ENCODE measurements at regions not wholly inside any gene's neighbourhood (a gene's known extent, or its start where the extent isn't known, plus 50 kb on each side); places are given as distances from the start of the nearest gene placed in this dataset.

GRCh38 chr16:82396509-82396908 lies 226.5 kb upstream of the MPHOSPH6 start:
- no peaks in the 10 kb centered on the region for H3K9me3 ChIP-seq (ENCODE audit: control insufficient read depth, insufficient read depth, low read length)
- dilution Hi-C loops (cut with HindIII; ENCODE audit: low sequenced_read_pairs, unreplicated experiment) (no loop called here), intact Hi-C loops (cut with micrococcal nuclease) (no loop called here), in situ Hi-C loops (cut with MboI; ENCODE audit: low sequenced_read_pairs) (no loop called here)
- ChIA-PET CTCF (no interaction called here), POLR2A (ENCODE audit: unreplicated experiment) (no interaction called here)
- no peaks in the 10 kb centered on the region for H3K36me3 ChIP-seq (ENCODE audit: control insufficient read depth, insufficient read depth, low read length)
- no peak overlapping the region for H4K91ac ChIP-seq (ENCODE audit: insufficient read depth, low read depth, low read length)
- H3K4ac ChIP-seq (ENCODE audit: low read depth, low read length): no peak overlapping the region
- no peaks in the 10 kb centered on the region for H3K79me1 ChIP-seq (ENCODE audit: low read depth in 1 of 2, low read length in 2 of 2)
- H3K23ac ChIP-seq (ENCODE audit: low read depth, low read length): no peak overlapping the region
- H3K4me3 ChIP-seq (ENCODE audit: insufficient read depth, low read depth, low read length): no peak overlapping the region
- no peak overlapping the region for H2AK9ac ChIP-seq (replicated peaks; ENCODE audit: low read depth, low read length, poor library complexity)
- H2BK120ac ChIP-seq (ENCODE audit: low read depth, low read length): no peak overlapping the region
- no peak overlapping the region for H3K14ac ChIP-seq (replicated peaks; ENCODE audit: low read depth, low read length)
- no peaks in the 10 kb centered on the region for H4K20me1 ChIP-seq (ENCODE audit: insufficient read depth, low read length)
- no peak overlapping the region for H2AFZ ChIP-seq (replicated peaks; ENCODE audit: low read length, poor library complexity)
- no peak overlapping the region for H4K8ac ChIP-seq (ENCODE audit: low read depth in 2 of 2, low read length in 2 of 2)
- no peaks in the 10 kb centered on the region for H3K9me1 ChIP-seq (ENCODE audit: insufficient read depth, low read length)
- H3K18ac ChIP-seq (ENCODE audit: low read depth, low read length): no peak overlapping the region
- H4K5ac ChIP-seq (ENCODE audit: low read depth, low read length): no peak overlapping the region
- WGBS, 2 experiments (ENCODE audit: extremely low coverage in 2 of 2, insufficient read length in 1 of 2): no CpG with 5 or more reads among the region's 3 CpGs
- no peak overlapping the region for H2BK20ac ChIP-seq (ENCODE audit: low read depth, low read length)
- no peaks in the 10 kb centered on the region for H3K4me1 ChIP-seq (ENCODE audit: control insufficient read depth, insufficient read depth, low read length)
- H3K27ac ChIP-seq (ENCODE audit: insufficient read depth, low read length): no peak overlapping the region
- DNase-seq (no peak), ATAC-seq (ENCODE audit: low read depth) (no peak)
- H3K27me3 ChIP-seq (ENCODE audit: control insufficient read depth, insufficient read depth, low read length): no peaks in the 10 kb centered on the region
- H2AK5ac ChIP-seq (ENCODE audit: low read depth, low read length): no peak overlapping the region
- H2BK5ac ChIP-seq (ENCODE audit: low read depth, low read length, poor library complexity, severe bottlenecking): no peak overlapping the region
- no peak overlapping the region for H3K9ac ChIP-seq (ENCODE audit: low read depth, low read length)
- no peak overlapping the region for H3K56ac ChIP-seq (ENCODE audit: extremely low read depth, insufficient read depth, low read length)
- no peak overlapping the region for H3K4me2 ChIP-seq (ENCODE audit: low read depth, low read length)
- TF ChIP-seq RCOR1 (IDR thresholded peaks at IDR 0.05; ENCODE audit: insufficient replicate concordance, low read length) (no peak), BHLHE40 (IDR thresholded peaks at IDR 0.05; ENCODE audit: low read depth, low read length) (no peak), MAZ (IDR thresholded peaks at IDR 0.05; ENCODE audit: borderline replicate concordance, low read depth, low read length) (no peak), RFX5 (IDR thresholded peaks at IDR 0.05; ENCODE audit: low read depth, low read length) (no peak), MXI1 (IDR thresholded peaks at IDR 0.05; ENCODE audit: borderline replicate concordance, low read depth, low read length) (no peak), RAD21 (IDR thresholded peaks at IDR 0.05; ENCODE audit: low read length) (no peak), FOS (IDR thresholded peaks at IDR 0.05; ENCODE audit: low read depth, low read length) (no peak), ELK1 (IDR thresholded peaks at IDR 0.05; ENCODE audit: borderline replicate concordance, low read depth, low read length) (no peak), CHD1 (IDR thresholded peaks at IDR 0.05; ENCODE audit: low read depth, low read length) (no peak), SMC3 (IDR thresholded peaks at IDR 0.05; ENCODE audit: low read depth, low read length) (no peak), CTCF (conservative IDR thresholded peaks at IDR 0.05; ENCODE audit: low read depth, low read length) (no peak)
- H2BK15ac ChIP-seq (ENCODE audit: low read depth, low read length): no peak overlapping the region
- no TSS peak for BruUV-seq (replicated peaks)
